Gastroesophageal sphincter (tissue), 3 donors: ENCODE measurements at regions not wholly inside any gene's neighbourhood (a gene's known extent, or its start where the extent isn't known, plus 50 kb on each side); places are given as distances from the start of the nearest gene placed in this dataset.

Experiments used
- POLR2A ChIP-seq, 2 donors: fragments of 450-650 bp; IDR thresholded peaks; one replicate each; pipeline ENCODE4 v1.6.1; 2017; ENCODE audit warnings: antibody characterized with exemption in 2 of 2, mild to moderate bottlenecking in 2 of 2, moderate library complexity in 1 of 2
- TF ChIP-seq, protein P1 (sequence below), 4 experiments: fragments of 200-600 bp in 2 of 4; fragments of 450-650 bp in 2 of 4; sonication (generic) in 1 of 4; IDR thresholded peaks; one replicate each; pipeline ENCODE4 v1.5.1; 2017 to 2019; ENCODE audit warnings: antibody characterized with exemption in 4 of 4, mild to moderate bottlenecking in 2 of 4, moderate library complexity in 2 of 4

DNA sequence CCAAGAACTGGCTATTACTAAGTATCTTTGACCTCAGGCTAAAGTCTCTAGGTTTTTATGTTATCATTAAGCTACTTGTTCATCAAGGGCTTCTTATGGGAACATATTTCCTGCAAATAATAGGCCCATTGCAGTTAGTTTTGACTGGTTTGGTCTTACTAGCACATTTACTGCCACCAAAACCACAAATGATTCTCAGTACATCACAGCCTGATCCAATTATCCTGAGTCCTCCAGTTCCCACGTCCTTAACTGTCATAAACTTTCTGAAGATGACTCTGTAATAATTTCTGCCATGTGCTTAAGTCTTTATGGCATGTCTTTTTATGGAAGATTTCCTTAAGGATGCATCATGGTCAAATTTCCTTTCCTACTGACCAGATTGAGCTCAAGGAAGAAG lies 123.3 kb upstream of the TANK start:
- TF ChIP-seq POLR2A (IDR thresholded peaks at IDR 0.05): no peak
- TF ChIP-seq, protein P1, sequence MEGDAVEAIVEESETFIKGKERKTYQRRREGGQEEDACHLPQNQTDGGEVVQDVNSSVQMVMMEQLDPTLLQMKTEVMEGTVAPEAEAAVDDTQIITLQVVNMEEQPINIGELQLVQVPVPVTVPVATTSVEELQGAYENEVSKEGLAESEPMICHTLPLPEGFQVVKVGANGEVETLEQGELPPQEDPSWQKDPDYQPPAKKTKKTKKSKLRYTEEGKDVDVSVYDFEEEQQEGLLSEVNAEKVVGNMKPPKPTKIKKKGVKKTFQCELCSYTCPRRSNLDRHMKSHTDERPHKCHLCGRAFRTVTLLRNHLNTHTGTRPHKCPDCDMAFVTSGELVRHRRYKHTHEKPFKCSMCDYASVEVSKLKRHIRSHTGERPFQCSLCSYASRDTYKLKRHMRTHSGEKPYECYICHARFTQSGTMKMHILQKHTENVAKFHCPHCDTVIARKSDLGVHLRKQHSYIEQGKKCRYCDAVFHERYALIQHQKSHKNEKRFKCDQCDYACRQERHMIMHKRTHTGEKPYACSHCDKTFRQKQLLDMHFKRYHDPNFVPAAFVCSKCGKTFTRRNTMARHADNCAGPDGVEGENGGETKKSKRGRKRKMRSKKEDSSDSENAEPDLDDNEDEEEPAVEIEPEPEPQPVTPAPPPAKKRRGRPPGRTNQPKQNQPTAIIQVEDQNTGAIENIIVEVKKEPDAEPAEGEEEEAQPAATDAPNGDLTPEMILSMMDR (IDR thresholded peaks at IDR 0.05): no peak
